HG03045 (cell line): ENCODE measurements at regions not wholly inside any gene's neighbourhood (a gene's known extent, or its start where the extent isn't known, plus 50 kb on each side); places are given as distances from the start of the nearest gene placed in this dataset.
"Not testable (repeated sequence)": the region's sequence is repeated elsewhere in the genome, so short reads cannot be mapped to it uniquely, and the experiment has no call there.

Experiments
- ATAC-seq: cut with Tn5 transposase; IDR thresholded peaks from one replicate; pipeline ENCODE4 v1.9.1; 2021; ENCODE audit warnings: mild to moderate bottlenecking, moderate library complexity; ENCODE audit not compliant: unreplicated experiment

GRCh38 chr3:144431134-144431533, 459.5 kb downstream of the DIPK2A start:
- peak; percentile 63 for ATAC-seq

GRCh38 chr3:144433006-144433405, 461.4 kb downstream of the DIPK2A start:
- no peak for ATAC-seq

- peak; percentile 79 for ATAC-seq
Measured at GRCh38 chr3:144437989-144438388, 466.4 kb downstream of the DIPK2A start.

- no peak for ATAC-seq
Measured at GRCh38 chr3:144444061-144444460, 472.4 kb downstream of the DIPK2A start.

- no peak for ATAC-seq
Measured at GRCh38 chr3:144444546-144444945, 472.9 kb downstream of the DIPK2A start.

GRCh38 chr3:144455841-144456440, 484.3 kb downstream of the DIPK2A start:
- no peak for ATAC-seq

- no peak for ATAC-seq
Measured at GRCh38 chr3:144457758-144458157, 486.1 kb downstream of the DIPK2A start.

- no peak for ATAC-seq
Measured at GRCh38 chr3:144458283-144458682, 486.7 kb downstream of the DIPK2A start.

- no peak for ATAC-seq
Measured at GRCh38 chr3:144462337-144462736, 490.7 kb downstream of the DIPK2A start.

GRCh38 chr3:144463911-144464310, 492.3 kb downstream of the DIPK2A start:
- ATAC-seq: no peak

- no peak for ATAC-seq
Measured at GRCh38 chr3:144466114-144466513, 494.5 kb downstream of the DIPK2A start.

GRCh38 chr3:144466540-144466939, 494.9 kb downstream of the DIPK2A start:
- no peak for ATAC-seq

- ATAC-seq: no peak
Measured at GRCh38 chr3:144470666-144471065, 499.0 kb downstream of the DIPK2A start.

GRCh38 chr3:144477593-144477992, 506.0 kb downstream of the DIPK2A start:
- no peak for ATAC-seq

- no peak for ATAC-seq
Measured at GRCh38 chr3:144480416-144480919, 508.8 kb downstream of the DIPK2A start.

- peak; percentile 47 for ATAC-seq
Measured at GRCh38 chr3:144482876-144483275, 511.3 kb downstream of the DIPK2A start.

GRCh38 chr3:144487011-144487410, 515.4 kb downstream of the DIPK2A start:
- ATAC-seq: no peak

- no peak for ATAC-seq
Measured at GRCh38 chr3:144488927-144489326, 517.3 kb downstream of the DIPK2A start.

GRCh38 chr3:144491333-144491732, 519.7 kb downstream of the DIPK2A start:
- ATAC-seq: no peak

- not testable (repeated sequence) for ATAC-seq
Measured at GRCh38 chr3:144494651-144495050, 523.0 kb downstream of the DIPK2A start.

GRCh38 chr3:144496141-144496835, 524.7 kb downstream of the DIPK2A start:
- ATAC-seq: no peak

- ATAC-seq: no peak
Measured at GRCh38 chr3:144497452-144497851, 525.8 kb downstream of the DIPK2A start.
